ENCODE measurements at regions not wholly inside any gene's neighbourhood (a gene's known extent, or its start where the extent isn't known, plus 50 kb on each side); places are given as distances from the start of the nearest gene placed in this dataset.

DNA sequence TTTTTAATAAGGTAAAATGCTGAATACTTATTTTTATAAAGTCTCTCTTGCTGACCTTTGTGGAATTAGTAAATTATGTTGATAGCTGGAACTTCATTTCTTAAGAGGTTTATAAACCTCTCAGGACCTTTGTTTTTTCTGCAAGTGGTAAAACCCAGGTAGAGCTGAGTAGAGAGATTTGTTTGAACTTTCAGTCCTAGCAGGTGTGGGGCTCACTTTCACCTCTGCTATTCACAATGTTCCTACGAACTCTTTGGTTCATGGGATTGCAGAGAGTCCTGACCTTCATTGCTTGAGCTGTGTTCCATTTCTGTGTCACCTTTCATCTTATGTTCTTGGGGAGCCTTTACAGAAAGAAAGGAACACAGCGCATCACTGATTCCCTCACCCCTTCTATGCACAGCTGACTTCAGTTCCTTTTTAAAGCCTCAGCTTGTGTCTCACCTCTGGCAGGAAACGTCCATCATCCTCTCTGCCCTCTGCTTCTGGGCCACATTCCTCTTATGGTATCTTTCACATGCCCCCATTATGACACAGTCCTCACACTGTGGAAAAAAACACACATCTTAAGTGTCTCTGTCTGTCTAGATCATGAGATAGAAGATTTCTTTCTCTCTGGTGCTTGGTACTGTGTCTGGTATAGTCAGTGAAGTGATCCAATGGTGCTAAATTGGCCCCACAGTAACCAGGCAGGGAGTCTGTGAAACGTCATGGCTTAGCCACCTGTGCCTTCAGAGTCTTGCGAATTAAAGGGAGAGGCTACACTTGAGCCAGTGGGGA, 262.5 kb upstream of the B3GALT2 start:
- TF ChIP-seq EZH2phosphoT487 (IDR thresholded peaks at IDR 0.05; ENCODE audit: borderline replicate concordance, low read depth, low read length): no peak
- TF ChIP-seq, protein P1, sequence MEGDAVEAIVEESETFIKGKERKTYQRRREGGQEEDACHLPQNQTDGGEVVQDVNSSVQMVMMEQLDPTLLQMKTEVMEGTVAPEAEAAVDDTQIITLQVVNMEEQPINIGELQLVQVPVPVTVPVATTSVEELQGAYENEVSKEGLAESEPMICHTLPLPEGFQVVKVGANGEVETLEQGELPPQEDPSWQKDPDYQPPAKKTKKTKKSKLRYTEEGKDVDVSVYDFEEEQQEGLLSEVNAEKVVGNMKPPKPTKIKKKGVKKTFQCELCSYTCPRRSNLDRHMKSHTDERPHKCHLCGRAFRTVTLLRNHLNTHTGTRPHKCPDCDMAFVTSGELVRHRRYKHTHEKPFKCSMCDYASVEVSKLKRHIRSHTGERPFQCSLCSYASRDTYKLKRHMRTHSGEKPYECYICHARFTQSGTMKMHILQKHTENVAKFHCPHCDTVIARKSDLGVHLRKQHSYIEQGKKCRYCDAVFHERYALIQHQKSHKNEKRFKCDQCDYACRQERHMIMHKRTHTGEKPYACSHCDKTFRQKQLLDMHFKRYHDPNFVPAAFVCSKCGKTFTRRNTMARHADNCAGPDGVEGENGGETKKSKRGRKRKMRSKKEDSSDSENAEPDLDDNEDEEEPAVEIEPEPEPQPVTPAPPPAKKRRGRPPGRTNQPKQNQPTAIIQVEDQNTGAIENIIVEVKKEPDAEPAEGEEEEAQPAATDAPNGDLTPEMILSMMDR (conservative IDR thresholded peaks at IDR 0.05; ENCODE audit: low read length): no peak
- H3K9me2 ChIP-seq (ENCODE audit: insufficient read depth, low read length): no peaks in the 10 kb centered on the region
- intact Hi-C loops (cut with micrococcal nuclease; ENCODE audit: unreplicated experiment): loop anchor here (1.0 to 10.0 kb wide), 3 partner anchors 30 to 836 kb away; no protein-coding TSS in a partner anchor
- H3K4me1 ChIP-seq (ENCODE audit: insufficient read depth, low read length, poor library complexity, severe bottlenecking): peaks cover 36% of the 10 kb centered on the region
- H3K27ac ChIP-seq (ENCODE audit: low read depth, low read length, poor library complexity, severe bottlenecking): peak overlapping the region; percentile 90
- peak overlapping the region; percentile 82 for H3K4me2 ChIP-seq (ENCODE audit: low read length)
- no peaks in the 10 kb centered on the region for H4K20me1 ChIP-seq (ENCODE audit: insufficient read depth, low read length)
- BruUV-seq (replicated peaks): no TSS peak
- ChIA-PET POLR2A (interaction anchor here (0.6 to 1.6 kb wide), 11 partner anchors 9 to 777 kb away, joined by 3 to 6 read pairs (median 3); no protein-coding TSS in a partner anchor), CTCF (ENCODE audit: unreplicated experiment) (interaction anchor here (0.6 kb wide), 1 partner anchor 302 kb away, joined by 3 read pairs; no protein-coding TSS in a partner anchor)
- peak; percentile 84 for DNase-seq (ENCODE audit: low spot score)
- peak overlapping the region; percentile 46 for H3K4me3 ChIP-seq (ENCODE audit: low read depth, low read length, poor library complexity, severe bottlenecking)
- no peaks in the 10 kb centered on the region for H3K9me3 ChIP-seq (ENCODE audit: low read length)
- no peaks in the 10 kb centered on the region for H3K79me2 ChIP-seq (ENCODE audit: insufficient read depth, low read depth, low read length)
- H2AFZ ChIP-seq (ENCODE audit: low read length): peak overlapping the region; percentile 78
- no peaks in the 10 kb centered on the region for H3K36me3 ChIP-seq (ENCODE audit: insufficient read depth, low read length)

DNA sequence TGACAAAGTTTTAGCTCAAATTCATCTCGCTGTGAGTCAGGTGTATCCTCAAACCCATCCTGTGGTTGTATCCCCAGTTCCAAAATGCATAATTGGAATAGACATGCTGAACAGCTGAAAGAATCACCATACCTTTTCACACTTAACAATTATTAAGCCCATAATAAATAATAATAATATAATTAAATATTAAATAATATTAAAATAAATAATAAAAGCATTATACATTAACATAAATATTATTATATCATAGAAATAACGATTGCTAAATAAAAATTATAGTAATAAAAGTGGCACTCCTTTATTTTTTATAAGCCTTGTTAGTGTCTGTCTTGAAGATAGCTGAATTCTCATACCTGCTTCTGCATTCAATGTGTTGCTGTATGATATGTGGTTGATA, 257.5 kb upstream of the B3GALT2 start:
- no peak for DNase-seq (ENCODE audit: low spot score)
- ChIA-PET POLR2A (interaction anchor here (0.6 to 1.4 kb wide), 11 partner anchors 8 to 637 kb away, joined by 3 to 6 read pairs (median 3); no protein-coding TSS in a partner anchor), CTCF (ENCODE audit: unreplicated experiment) (no interaction called here)
- Histone ChIP-seq H3K27ac (ENCODE audit: low read depth, low read length, poor library complexity, severe bottlenecking) (no peak overlapping the region), H3K79me2 (ENCODE audit: insufficient read depth, low read depth, low read length) (no peaks in the 10 kb centered on the region), H3K9me3 (ENCODE audit: low read length) (0 out of 2 replicates have a peak, but pooled peaks cover 8% of the 10 kb centered on the region), H2AFZ (ENCODE audit: low read length) (no peak overlapping the region), H3K4me3 (ENCODE audit: low read depth, low read length, poor library complexity, severe bottlenecking) (no peak overlapping the region), H3K36me3 (ENCODE audit: insufficient read depth, low read length) (no peaks in the 10 kb centered on the region), H3K9me2 (ENCODE audit: insufficient read depth, low read length) (no peaks in the 10 kb centered on the region), H3K4me2 (ENCODE audit: low read length) (no peak overlapping the region), H3K4me1 (ENCODE audit: insufficient read depth, low read length, poor library complexity, severe bottlenecking) (peaks cover 14% of the 10 kb centered on the region), H4K20me1 (ENCODE audit: insufficient read depth, low read length) (no peaks in the 10 kb centered on the region)
- no TSS peak for BruUV-seq (replicated peaks)
- TF ChIP-seq EZH2phosphoT487 (IDR thresholded peaks at IDR 0.05; ENCODE audit: borderline replicate concordance, low read depth, low read length): no peak
- TF ChIP-seq, protein P1 (conservative IDR thresholded peaks at IDR 0.05; ENCODE audit: low read length): no peak
- intact Hi-C loops (cut with micrococcal nuclease; ENCODE audit: unreplicated experiment): loop anchor here (10.0 kb wide), 1 partner anchor 841 kb away; no protein-coding TSS in a partner anchor

DNA sequence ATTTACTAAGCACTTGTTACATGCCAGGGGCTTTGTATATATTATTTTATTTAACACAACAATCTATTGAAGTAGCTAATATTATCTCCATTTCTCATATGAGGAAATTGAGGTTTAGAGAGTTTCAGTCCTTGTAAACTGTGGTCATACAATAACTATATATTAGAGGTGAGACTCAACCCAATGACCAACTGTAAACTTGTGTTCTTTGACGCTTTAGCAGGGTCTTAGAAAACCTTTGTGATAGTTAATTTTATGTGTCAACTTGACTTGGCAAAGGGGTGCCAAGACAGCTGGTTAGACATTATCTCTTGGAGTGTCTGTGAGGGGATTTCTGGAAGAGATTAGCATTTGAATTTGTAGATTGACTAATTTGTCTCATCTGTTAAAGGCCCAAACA, 252.4 kb upstream of the B3GALT2 start:
- no TSS peak for BruUV-seq (replicated peaks)
- intact Hi-C loops (cut with micrococcal nuclease; ENCODE audit: unreplicated experiment): no loop called here
- H3K4me2 ChIP-seq (ENCODE audit: low read length): no peak overlapping the region
- H3K36me3 ChIP-seq (ENCODE audit: insufficient read depth, low read length): no peaks in the 10 kb centered on the region; the same call in 1 of the 2 replicates
- H4K20me1 ChIP-seq (ENCODE audit: insufficient read depth, low read length): no peaks in the 10 kb centered on the region
- H3K27ac ChIP-seq (ENCODE audit: low read depth, low read length, poor library complexity, severe bottlenecking): no peak overlapping the region
- peak overlapping the region; percentile 12; the same call in 1 of the 2 replicates for H2AFZ ChIP-seq (ENCODE audit: low read length)
- H3K9me2 ChIP-seq (ENCODE audit: insufficient read depth, low read length): no peaks in the 10 kb centered on the region
- H3K4me3 ChIP-seq (ENCODE audit: low read depth, low read length, poor library complexity, severe bottlenecking): no peak overlapping the region
- no peaks in the 10 kb centered on the region for H3K79me2 ChIP-seq (ENCODE audit: insufficient read depth, low read depth, low read length)
- TF ChIP-seq EZH2phosphoT487 (IDR thresholded peaks at IDR 0.05; ENCODE audit: borderline replicate concordance, low read depth, low read length): no peak
- TF ChIP-seq, protein P1 (conservative IDR thresholded peaks at IDR 0.05; ENCODE audit: low read length): no peak
- DNase-seq (ENCODE audit: low spot score): no peak
- H3K9me3 ChIP-seq (ENCODE audit: low read length): peaks cover 14% of the 10 kb centered on the region
- H3K4me1 ChIP-seq (ENCODE audit: insufficient read depth, low read length, poor library complexity, severe bottlenecking): no peaks in the 10 kb centered on the region
- CTCF ChIA-PET (ENCODE audit: unreplicated experiment): no interaction called here
- POLR2A ChIA-PET: interaction anchor here (0.6 to 1.1 kb wide), 2 partner anchors 12 to 53 kb away, joined by 3 to 4 read pairs; no protein-coding TSS in a partner anchor
